ENCODE measurements at regions not wholly inside any gene's neighbourhood (a gene's known extent, or its start where the extent isn't known, plus 50 kb on each side); places are given as distances from the start of the nearest gene placed in this dataset.

GRCh38 chr7:112994656-112995055 lies 92.0 kb downstream of the GPR85 start:
- TF ChIP-seq RFX5 (IDR thresholded peaks at IDR 0.05; ENCODE audit: borderline replicate concordance, low read depth, low read length) (no peak), RBBP5 (IDR thresholded peaks at IDR 0.05; ENCODE audit: borderline replicate concordance, low read depth, low read length) (no peak), SP1 (IDR thresholded peaks at IDR 0.05; ENCODE audit: low read depth, low read length) (no peak), YY1 (IDR thresholded peaks at IDR 0.05; ENCODE audit: low read depth, low read length) (no peak), CREB1 (IDR thresholded peaks at IDR 0.05) (no peak), CBX8 (IDR thresholded peaks at IDR 0.05; ENCODE audit: borderline replicate concordance, low read depth, low read length) (no peak), KDM4A (IDR thresholded peaks at IDR 0.05; ENCODE audit: low read depth, low read length, severe bottlenecking) (no peak), CHD2 (IDR thresholded peaks at IDR 0.05; ENCODE audit: low read length) (no peak), SUZ12 (IDR thresholded peaks at IDR 0.05; ENCODE audit: low read length) (no peak), BACH1 (IDR thresholded peaks at IDR 0.05; ENCODE audit: low read length) (no peak)
- Histone ChIP-seq H3K79me2 (ENCODE audit: control insufficient read depth in 1 of 2, insufficient read depth in 2 of 2, low read length in 2 of 2) (no peaks in the 10 kb centered on the region), H3K4me2 (ENCODE audit: insufficient read depth in 1 of 2, low read depth in 2 of 2, low read length in 2 of 2) (no peak overlapping the region), H4K5ac (ENCODE audit: insufficient read length, low read depth, low read length) (no peak overlapping the region), H2BK5ac (ENCODE audit: low read depth, low read length) (no peak overlapping the region), H3K79me1 (ENCODE audit: low read depth, low read length) (no peaks in the 10 kb centered on the region), H3K56ac (replicated peaks; ENCODE audit: insufficient read length, low read depth, low read length) (no peak overlapping the region), H3K4me1 (replicated peaks in 1 of 4; ENCODE audit: control insufficient read depth in 3 of 4, insufficient read depth in 4 of 4, low read length in 3 of 4) (no peaks in the 10 kb centered on the region), H3K9me3 (ENCODE audit: insufficient read depth in 2 of 2, low read depth in 1 of 2, low read length in 1 of 2) (no peaks in the 10 kb centered on the region), H3K4ac (replicated peaks; ENCODE audit: insufficient read length, low read depth, low read length) (no peak overlapping the region), H2BK20ac (ENCODE audit: low read length) (no peak overlapping the region), H3K27me3 (replicated peaks in 1 of 4; ENCODE audit: control insufficient read depth in 3 of 4, extremely low read depth in 1 of 4, insufficient read depth in 3 of 4, low read length in 3 of 4) (no peaks in the 10 kb centered on the region), H3K9ac (replicated peaks in 1 of 4; ENCODE audit: extremely low read depth in 1 of 4, low read depth in 3 of 4, low read length in 3 of 4) (no peak overlapping the region), H2BK12ac (ENCODE audit: low read depth, low read length) (no peak overlapping the region), H2BK15ac (ENCODE audit: low read length) (no peak overlapping the region), H3K4me3 (ENCODE audit: extremely low read depth in 1 of 4, insufficient read depth in 2 of 4, low read depth in 3 of 4, low read length in 4 of 4) (no peak overlapping the region), H3K18ac (ENCODE audit: extremely low read depth, low read length) (no peak overlapping the region), H4K91ac (replicated peaks; ENCODE audit: insufficient read length, low read length) (no peak overlapping the region), H2AK5ac (ENCODE audit: low read depth, low read length) (no peak overlapping the region), H3K23ac (ENCODE audit: insufficient read length) (no peak overlapping the region), H2AFZ (ENCODE audit: low read length) (no peak overlapping the region), H4K8ac (ENCODE audit: extremely low read depth, insufficient read depth, low read length) (no peak overlapping the region), H3K27ac (ENCODE audit: low read depth, low read length) (no peak overlapping the region), H3K14ac (ENCODE audit: insufficient read length) (no peak overlapping the region), H3K36me3 (ENCODE audit: control insufficient read depth in 2 of 4, insufficient read depth in 4 of 4, low read length in 3 of 4) (no peaks in the 10 kb centered on the region), H4K20me1 (replicated peaks in 1 of 2; ENCODE audit: control insufficient read depth in 1 of 2, insufficient read depth in 2 of 2, low read length in 2 of 2) (no peaks in the 10 kb centered on the region), H2BK120ac (replicated peaks; ENCODE audit: low read depth, low read length) (no peak overlapping the region), H3K23me2 (ENCODE audit: low read depth, low read length) (no peaks in the 10 kb centered on the region)
- CTCF ChIA-PET (ENCODE audit: partially characterized antibody): no interaction called here
- POLR2A ChIA-PET (ENCODE audit: partially characterized antibody): no interaction called here
- DNase-seq (ENCODE audit: low read depth in 1 of 2, low spot score in 2 of 2) (no peak), FAIRE-seq (no peak)
- WGBS, 2 experiments (ENCODE audit: extremely low coverage in 1 of 2, insufficient coverage in 1 of 2, insufficient read length in 1 of 2, insufficient replicate concordance in 2 of 2, low coverage in 1 of 2, low lambda C conversion rate in 2 of 2, missing lambda C conversion rate in 1 of 2): 91% methylated on average over 3 of the region's 3 CpGs; no CpG with 5 or more reads in 1 of the 2 experiments
